Lung (tissue), 11 donors: ENCODE measurements at regions not wholly inside any gene's neighbourhood (a gene's known extent, or its start where the extent isn't known, plus 50 kb on each side); places are given as distances from the start of the nearest gene placed in this dataset.
"Not testable (repeated sequence)": the region's sequence is repeated elsewhere in the genome, so short reads cannot be mapped to it uniquely, and the experiment has no call there.

Experiments used
- ATAC-seq: fragments of 200-7000 bp; cut with Tn5 transposase; one replicate; pipeline ENCODE4 v1.9.1; 2020; ENCODE audit warnings: moderate number of reproducible peaks; ENCODE audit not compliant: insufficient read depth, low FRiP score
- DNase-seq, 3 donors: peaks; one replicate each; pipeline ENCODE4 v3.0.0-alpha.2; 2013 to 2017
- H3K27ac ChIP-seq, 2 donors: one replicate each; pipeline ENCODE4 v1.5.1; 2013; ENCODE audit warnings: mild to moderate bottlenecking in 2 of 2, moderate library complexity in 2 of 2, control low read depth in 1 of 2, inconsistent platforms in 1 of 2, low read depth in 1 of 2, low read length in 1 of 2
- H3K27me3 ChIP-seq, 3 donors: one replicate each; pipeline ENCODE4 v1.5.1; 2013; ENCODE audit warnings: low read length in 2 of 3; ENCODE audit not compliant: control insufficient read depth in 3 of 3, insufficient read depth in 3 of 3
- H3K36me3 ChIP-seq, 4 donors: one replicate each; pipeline ENCODE4 v1.5.1; 2013; ENCODE audit warnings: low read length in 4 of 4, mild to moderate bottlenecking in 1 of 4, moderate library complexity in 1 of 4; ENCODE audit not compliant: control insufficient read depth in 4 of 4, insufficient read depth in 4 of 4
- H3K4me1 ChIP-seq, 5 donors: one replicate each; pipeline ENCODE4 v1.5.1; 2013; ENCODE audit warnings: low read length in 5 of 5, mild to moderate bottlenecking in 2 of 5, moderate library complexity in 1 of 5; ENCODE audit not compliant: control insufficient read depth in 5 of 5, insufficient read depth in 5 of 5
- H3K4me3 ChIP-seq: one replicate; pipeline ENCODE4 v1.5.1; 2013; ENCODE audit warnings: mild to moderate bottlenecking, control low read depth, moderate library complexity
- H3K9ac ChIP-seq, 2 donors: one replicate each; pipeline ENCODE4 v1.5.1; 2013; ENCODE audit warnings: low read length in 2 of 2, control low read depth in 1 of 2; ENCODE audit not compliant: insufficient read depth in 1 of 2
- H3K9me3 ChIP-seq, 4 donors: one replicate each; pipeline ENCODE4 v1.5.1; 2013; ENCODE audit warnings: low read length in 3 of 4, mild to moderate bottlenecking in 1 of 4, moderate library complexity in 1 of 4; ENCODE audit not compliant: control insufficient read depth in 4 of 4, insufficient read depth in 3 of 4
- CTCF ChIP-seq: IDR thresholded peaks from 2 replicates; pipeline ENCODE4 v1.5.1; 2012; ENCODE audit warnings: mild to moderate bottlenecking; ENCODE audit errors: control extremely low read depth, extremely low read depth
- WGBS, 2 donors: extraction: QIAGEN DNeasy Blood & Tissue Kit; methylation state at CpG; one replicate each; pipeline ENCODE4 v1.1.7; 2013; 5-methylcytosine and 5-hydroxymethylcytosine counted together
- donor health status: control.
- donor health status: control.
- donor health status: Bipolar disorder and iron deficiency.
- donor health status: healthy.
- donor health status: DM: yes; HTN: yes; CAD: no.

GRCh38 chr2:147288131-147288530 is 556.7 kb upstream of the ACVR2A start:
- H3K9me3 ChIP-seq, result no peaks in the 10 kb centered on the region
- H3K4me1 ChIP-seq, result peaks cover 0 to 8% (median 0%) of the 10 kb centered on the region in 5 donors
- DNase-seq, result no peak
- H3K27ac ChIP-seq, result no peak overlapping the region
- H3K9ac ChIP-seq, result no peak overlapping the region
- no peaks in the 10 kb centered on the region for H3K36me3 ChIP-seq
- peak; percentile 27 for ATAC-seq
- TF ChIP-seq CTCF, result no peak
- H3K27me3 ChIP-seq, result no peaks in the 10 kb centered on the region
- H3K4me3 ChIP-seq, result no peak overlapping the region

GRCh38 chr2:147275943-147276342 is 568.9 kb upstream of the ACVR2A start:
- DNase-seq, result no peak
- no peak for TF ChIP-seq CTCF
- Histone ChIP-seq H3K36me3 (no peaks in the 10 kb centered on the region), H3K9me3 (peaks cover 0 to 2% (median 0%) of the 10 kb centered on the region in 4 donors), H3K4me3 (no peak overlapping the region), H3K27me3 (no peaks in the 10 kb centered on the region), H3K4me1 (peaks cover 0 to 11% (median 0%) of the 10 kb centered on the region in 5 donors), H3K27ac (no peak overlapping the region), H3K9ac (no peak overlapping the region)
- no peak for ATAC-seq
- WGBS, 2 donors, result 85 to 90% methylated on average over 6 of the region's 6 CpGs

- Histone ChIP-seq H3K4me1 (peaks cover 0 to 7% (median 0%) of the 10 kb centered on the region in 5 donors), H3K36me3 (no peaks in the 10 kb centered on the region), H3K9ac (no peak overlapping the region), H3K27me3 (no peaks in the 10 kb centered on the region), H3K9me3 (peaks cover 0 to 4% (median 4%) of the 10 kb centered on the region in 4 donors), H3K27ac (no peak overlapping the region), H3K4me3 (no peak overlapping the region)
- TF ChIP-seq CTCF, result no peak
- WGBS, 2 donors, result 92 to 93% methylated on average over 1 of the region's 1 CpG
- ATAC-seq (no peak), DNase-seq (no peak)
Measured at GRCh38 chr2:147273628-147274027, 571.2 kb upstream of the ACVR2A start.

- H3K4me3 ChIP-seq, result no peak overlapping the region
- H3K9ac ChIP-seq, result no peak overlapping the region
- H3K36me3 ChIP-seq, result no peaks in the 10 kb centered on the region
- DNase-seq, result no peak
- no peak for ATAC-seq
- H3K27ac ChIP-seq, result no peak overlapping the region
- H3K9me3 ChIP-seq, result peaks cover 0 to 4% (median 4%) of the 10 kb centered on the region in 4 donors
- no peak for TF ChIP-seq CTCF
- H3K4me1 ChIP-seq, result peaks cover 0 to 2% (median 0%) of the 10 kb centered on the region in 5 donors
- no peaks in the 10 kb centered on the region for H3K27me3 ChIP-seq
Measured at GRCh38 chr2:147273106-147273505, 571.7 kb upstream of the ACVR2A start.

GRCh38 chr2:147269581-147269980 is 575.2 kb upstream of the ACVR2A start:
- DNase-seq, ATAC-seq, H3K4me1 ChIP-seq, H3K36me3 ChIP-seq, H3K9me3 ChIP-seq, H3K27me3 ChIP-seq, H3K4me3 ChIP-seq, H3K9ac ChIP-seq, H3K27ac ChIP-seq: not testable (repeated sequence)
- 83% methylated on average over 2 of the region's 2 CpGs for WGBS, 2 donors
